H9 (cell line): ENCODE measurements at regions not wholly inside any gene's neighbourhood (a gene's known extent, or its start where the extent isn't known, plus 50 kb on each side); places are given as distances from the start of the nearest gene placed in this dataset.

Experiments
- DNase-seq: peaks from one replicate; pipeline ENCODE4 v3.0.0-alpha.2; 2017
- H2AFZ ChIP-seq: one replicate; pipeline ENCODE4 v1.6.1; 2013; ENCODE audit warnings: mild to moderate bottlenecking, low read length, control low read depth, moderate library complexity
- H2AK5ac ChIP-seq: 2 replicates; pipeline ENCODE4 v1.6.1; 2013; ENCODE audit warnings: low read length, control low read depth, mixed read lengths; ENCODE audit not compliant: insufficient read length
- H2BK120ac ChIP-seq: one replicate; pipeline ENCODE4 v1.6.1; 2013; ENCODE audit warnings: low read depth, mild to moderate bottlenecking, low read length, control low read depth, inconsistent platforms; ENCODE audit not compliant: poor library complexity, severe bottlenecking
- H2BK12ac ChIP-seq: 2 replicates; pipeline ENCODE4 v1.6.1; 2013; ENCODE audit warnings: low read length, control low read depth, mixed read lengths, low read depth; ENCODE audit not compliant: insufficient read length
- H2BK15ac ChIP-seq: 2 replicates; pipeline ENCODE4 v1.6.1; 2013; ENCODE audit warnings: low read depth, low read length, control low read depth
- H2BK20ac ChIP-seq: one replicate; pipeline ENCODE4 v1.6.1; 2013; ENCODE audit warnings: low read depth, mild to moderate bottlenecking, low read length, control low read depth, inconsistent platforms; ENCODE audit not compliant: poor library complexity, severe bottlenecking
- H2BK5ac ChIP-seq: 2 replicates; pipeline ENCODE4 v1.6.1; 2013; ENCODE audit warnings: low read length, control low read depth, mixed read lengths; ENCODE audit not compliant: insufficient read length
- H3K14ac ChIP-seq: 2 replicates; pipeline ENCODE4 v1.6.1; 2013; ENCODE audit warnings: low read length, control low read depth; ENCODE audit not compliant: insufficient read depth
- H3K18ac ChIP-seq: 2 replicates; pipeline ENCODE4 v1.6.1; 2013; ENCODE audit warnings: low read depth, mild to moderate bottlenecking, mixed read lengths, low read length, control low read depth; ENCODE audit not compliant: insufficient read length
- H3K23ac ChIP-seq: 2 replicates; pipeline ENCODE4 v1.6.1; 2013; ENCODE audit warnings: low read length, control low read depth, mixed read lengths, low read depth; ENCODE audit not compliant: insufficient read length
- H3K23me2 ChIP-seq: 2 replicates; pipeline ENCODE4 v1.6.1; 2013; ENCODE audit warnings: low read depth, mild to moderate bottlenecking, mixed read lengths, low read length, control low read depth; ENCODE audit not compliant: insufficient read length, poor library complexity, severe bottlenecking
- H3K27ac ChIP-seq: 2 replicates; pipeline ENCODE4 v1.5.1; 2013; ENCODE audit warnings: low read length, control low read depth, mixed read lengths, low read depth; ENCODE audit not compliant: insufficient read length
- H3K27me3 ChIP-seq: 2 replicates; pipeline ENCODE4 v1.6.1; 2013; ENCODE audit warnings: low read length, control low read depth, inconsistent platforms; ENCODE audit not compliant: insufficient read depth
- H3K4ac ChIP-seq: 2 replicates; pipeline ENCODE4 v1.6.1; 2013; ENCODE audit warnings: low read depth, mild to moderate bottlenecking, control low read depth, inconsistent platforms, low read length, moderate library complexity
- H3K4me1 ChIP-seq: 2 replicates; pipeline ENCODE4 v1.6.1; 2013; ENCODE audit warnings: low read length, control low read depth, inconsistent platforms; ENCODE audit not compliant: insufficient read depth
- H3K4me2 ChIP-seq: 2 replicates; pipeline ENCODE4 v1.6.1; 2013; ENCODE audit warnings: low read length, control low read depth, mixed read lengths; ENCODE audit not compliant: insufficient read length, insufficient read depth
- H3K56ac ChIP-seq: 2 replicates; pipeline ENCODE4 v1.6.1; 2013; ENCODE audit warnings: low read depth, mild to moderate bottlenecking, mixed read lengths, low read length, control low read depth; ENCODE audit not compliant: insufficient read length
- H3K79me1 ChIP-seq: 2 replicates; pipeline ENCODE4 v1.6.1; 2013; ENCODE audit warnings: low read depth, mild to moderate bottlenecking, moderate library complexity, low read length, control low read depth, inconsistent platforms; ENCODE audit not compliant: insufficient read depth, poor library complexity, severe bottlenecking
- H3K79me2 ChIP-seq: 2 replicates; pipeline ENCODE4 v1.6.1; 2013; ENCODE audit warnings: low read length, control low read depth, inconsistent platforms; ENCODE audit not compliant: insufficient read depth
- H3K9ac ChIP-seq: 2 replicates; pipeline ENCODE4 v1.6.1; 2013; ENCODE audit warnings: low read length, control low read depth, mixed read lengths; ENCODE audit not compliant: insufficient read length; ENCODE audit errors: extremely low read depth
- H3K9me3 ChIP-seq: one replicate; pipeline ENCODE4 v1.6.1; 2013; ENCODE audit warnings: low read depth, low read length, inconsistent platforms; ENCODE audit not compliant: control insufficient read depth
- H3T11ph ChIP-seq: one replicate; pipeline ENCODE4 v1.6.1; 2013; ENCODE audit warnings: mild to moderate bottlenecking, low read length, control low read depth, inconsistent platforms
- H4K20me1 ChIP-seq: one replicate; pipeline ENCODE4 v1.6.1; 2013; ENCODE audit not compliant: control insufficient read depth, insufficient read length, insufficient read depth
- H4K5ac ChIP-seq: 2 replicates; pipeline ENCODE4 v1.6.1; 2013; ENCODE audit warnings: low read depth, mild to moderate bottlenecking, mixed read lengths, low read length, control low read depth; ENCODE audit not compliant: insufficient read length
- H4K8ac ChIP-seq: replicated peaks from 2 replicates; pipeline ENCODE4 v1.6.1; 2013; ENCODE audit warnings: low read length, control low read depth, mixed read lengths, low read depth; ENCODE audit not compliant: insufficient read length
- H4K91ac ChIP-seq: 2 replicates; pipeline ENCODE4 v1.6.1; 2013; ENCODE audit warnings: low read depth, mild to moderate bottlenecking, moderate library complexity, mixed read lengths, low read length, control low read depth; ENCODE audit not compliant: insufficient read length
- H3K27ac Mint-ChIP-seq, 3 experiments: 2 replicates in 2 of 3; 3 replicates in 1 of 3; pipeline ENCODE4 v1.8.0; 2020 to 2021; ENCODE audit warnings: mixed read lengths in 3 of 3, mild to moderate bottlenecking in 1 of 3, moderate library complexity in 1 of 3
- H3K27me3 Mint-ChIP-seq: 2 replicates; pipeline ENCODE4 v1.8.0; 2021; ENCODE audit warnings: low read depth, mild to moderate bottlenecking, moderate library complexity, mixed read lengths
- H3K36me3 Mint-ChIP-seq, 3 experiments: 2 replicates in 2 of 3; 3 replicates in 1 of 3; pipeline ENCODE4 v1.8.0; 2020 to 2021; ENCODE audit warnings: low read depth in 3 of 3, mixed read lengths in 3 of 3; ENCODE audit not compliant: insufficient read depth in 1 of 3
- H3K4me1 Mint-ChIP-seq, 2 experiments: 2 replicates each; pipeline ENCODE4 v1.8.0; 2020; ENCODE audit warnings: mixed read lengths in 2 of 2
- H3K4me3 Mint-ChIP-seq, 2 experiments: 2 replicates in 1 of 2; 3 replicates in 1 of 2; pipeline ENCODE4 v1.8.0; 2020 to 2021; ENCODE audit warnings: mild to moderate bottlenecking in 2 of 2, mixed read lengths in 2 of 2, moderate library complexity in 1 of 2
- H3K9me3 Mint-ChIP-seq, 2 experiments: 2 replicates in 1 of 2; 3 replicates in 1 of 2; pipeline ENCODE4 v1.8.0; 2020; ENCODE audit warnings: mild to moderate bottlenecking in 2 of 2, mixed read lengths in 2 of 2, moderate library complexity in 1 of 2
- WGBS: extraction: QIAGEN DNeasy Blood & Tissue Kit; methylation state at CpG from one replicate; pipeline ENCODE4 v1.1.7; 2013; ENCODE audit warnings: missing lambda C conversion rate, low lambda C conversion rate, mixed read lengths; ENCODE audit not compliant: insufficient read length; ENCODE audit errors: extremely low coverage; 5-methylcytosine and 5-hydroxymethylcytosine counted together
- TF ChIP-seq, protein P1 (sequence below): fragments of 200-600 bp; sonication (generic); conservative IDR thresholded peaks from 3 replicates; pipeline ENCODE4 v1.8.0; 2021; ENCODE audit warnings: antibody characterized with exemption, mild to moderate bottlenecking

DNA sequence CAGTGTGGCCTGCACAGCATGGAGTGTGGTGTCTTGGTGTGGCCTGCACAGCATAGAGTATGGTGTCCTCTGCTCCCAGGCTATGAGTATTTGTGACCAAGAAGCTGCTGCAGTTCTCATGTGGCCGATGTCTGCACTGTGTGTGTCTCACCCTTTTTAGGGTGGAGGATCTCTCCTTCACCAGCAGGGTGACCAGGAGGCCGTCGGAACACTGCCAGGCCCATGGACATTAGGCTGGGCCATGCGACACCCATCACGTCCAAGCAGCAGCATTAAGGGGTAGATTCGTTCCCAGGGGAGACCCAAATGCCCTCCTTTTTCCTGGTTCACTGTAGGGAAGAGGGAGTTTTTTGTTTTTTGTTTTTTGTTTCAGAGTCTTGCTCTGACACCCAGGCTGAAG is 115.3 kb upstream of the SPIN1 start:
- Histone ChIP-seq H3K18ac (no peak overlapping the region), H2BK12ac (no peak overlapping the region), H3K4me1 (peaks cover 4% of the 10 kb centered on the region; the same call in 1 of the 2 replicates), H3T11ph (no peak overlapping the region), H4K91ac (no peak overlapping the region), H3K4me2 (no peak overlapping the region), H4K5ac (no peak overlapping the region), H4K20me1 (no peaks in the 10 kb centered on the region), H2BK20ac (no peak overlapping the region), H3K27me3 (no peaks in the 10 kb centered on the region), H2AFZ (no peak overlapping the region), H3K4ac (no peak overlapping the region), H2BK120ac (no peak overlapping the region), H3K9me3 (no peaks in the 10 kb centered on the region), H2AK5ac (no peak overlapping the region), H2BK15ac (no peak overlapping the region), H3K79me2 (no peaks in the 10 kb centered on the region), H3K27ac (no peak overlapping the region), H3K23ac (no peak overlapping the region), H3K9ac (no peak overlapping the region), H3K14ac (no peak overlapping the region), H3K23me2 (no peaks in the 10 kb centered on the region), H3K56ac (no peak overlapping the region), H4K8ac (peak overlapping the region; percentile 91), H3K79me1 (no peaks in the 10 kb centered on the region), H2BK5ac (no peak overlapping the region)
- Mint-ChIP-seq H3K27ac (peak overlapping the region in 1 of 3 experiments; percentile 18; a peak in 1 of 7 replicates), H3K27me3 (peaks cover 20% of the 10 kb centered on the region), H3K36me3 (peaks cover 0 to 6% (median 0%) of the 10 kb centered on the region in 3 experiments; a peak in 3 of 7 replicates), H3K9me3 (no peaks in the 10 kb centered on the region; a peak in 2 of 5 replicates), H3K4me3 (no peak overlapping the region), H3K4me1 (peaks cover 32 to 38% of the 10 kb centered on the region in 2 experiments)
- TF ChIP-seq, protein P1, sequence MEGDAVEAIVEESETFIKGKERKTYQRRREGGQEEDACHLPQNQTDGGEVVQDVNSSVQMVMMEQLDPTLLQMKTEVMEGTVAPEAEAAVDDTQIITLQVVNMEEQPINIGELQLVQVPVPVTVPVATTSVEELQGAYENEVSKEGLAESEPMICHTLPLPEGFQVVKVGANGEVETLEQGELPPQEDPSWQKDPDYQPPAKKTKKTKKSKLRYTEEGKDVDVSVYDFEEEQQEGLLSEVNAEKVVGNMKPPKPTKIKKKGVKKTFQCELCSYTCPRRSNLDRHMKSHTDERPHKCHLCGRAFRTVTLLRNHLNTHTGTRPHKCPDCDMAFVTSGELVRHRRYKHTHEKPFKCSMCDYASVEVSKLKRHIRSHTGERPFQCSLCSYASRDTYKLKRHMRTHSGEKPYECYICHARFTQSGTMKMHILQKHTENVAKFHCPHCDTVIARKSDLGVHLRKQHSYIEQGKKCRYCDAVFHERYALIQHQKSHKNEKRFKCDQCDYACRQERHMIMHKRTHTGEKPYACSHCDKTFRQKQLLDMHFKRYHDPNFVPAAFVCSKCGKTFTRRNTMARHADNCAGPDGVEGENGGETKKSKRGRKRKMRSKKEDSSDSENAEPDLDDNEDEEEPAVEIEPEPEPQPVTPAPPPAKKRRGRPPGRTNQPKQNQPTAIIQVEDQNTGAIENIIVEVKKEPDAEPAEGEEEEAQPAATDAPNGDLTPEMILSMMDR = peak; percentile 38; the same call in 2 of the 3 replicates
- whole genome bisulfite sequencing = no CpG with 5 or more reads among the region's 6 CpGs
- no peak for DNase-seq
